SK-N-SH treated with all-trans-retinoic acid at 6 μM for 48 hours (cell line): ENCODE measurements at regions not wholly inside any gene's neighbourhood (a gene's known extent, or its start where the extent isn't known, plus 50 kb on each side); places are given as distances from the start of the nearest gene placed in this dataset.

Source experiments
- ATAC-seq: fragments of 200-7000 bp; cut with Tn5 transposase; 3 replicates; pipeline ENCODE4 v1.9.1; 2020; ENCODE audit warnings: mild to moderate bottlenecking, moderate library complexity
- ARNTL ChIP-seq: fragments of 450-650 bp; formaldehyde crosslinking; IDR thresholded peaks from 2 replicates; pipeline ENCODE4 v1.5.0; 2020; ENCODE audit warnings: low read depth, mild to moderate bottlenecking, moderate library complexity, borderline replicate concordance
- BACH2 ChIP-seq: fragments of 250-450 bp; sonication (Bioruptor Pico); IDR thresholded peaks from 2 replicates; pipeline ENCODE4 v1.9.0; 2021; ENCODE audit warnings: mild to moderate bottlenecking, borderline replicate concordance
- CREB5 ChIP-seq: fragments of 250-450 bp; sonication (Bioruptor Pico); IDR thresholded peaks from 2 replicates; pipeline ENCODE4 v1.5.1; 2020; ENCODE audit warnings: low read depth, mild to moderate bottlenecking, moderate library complexity
- CSDC2 ChIP-seq: fragments of 250-450 bp; sonication (Bioruptor Pico); IDR thresholded peaks from 2 replicates; pipeline ENCODE4 v1.5.0; 2020; ENCODE audit warnings: mild to moderate bottlenecking, moderate library complexity
- CSRNP3 ChIP-seq: fragments of 250-450 bp; sonication (Bioruptor Pico); IDR thresholded peaks from 2 replicates; pipeline ENCODE4 v1.5.1; 2021; ENCODE audit warnings: mild to moderate bottlenecking, moderate library complexity
- ESRRG ChIP-seq: fragments of 250-450 bp; sonication (Bioruptor Pico); IDR thresholded peaks from 2 replicates; pipeline ENCODE4 v1.6.1; 2021; ENCODE audit warnings: mild to moderate bottlenecking
- GLIS3 ChIP-seq: fragments of 250-450 bp; sonication (Bioruptor Pico); IDR thresholded peaks from 2 replicates; pipeline ENCODE4 v1.5.0; 2020; ENCODE audit warnings: mild to moderate bottlenecking, moderate library complexity
- ISL1 ChIP-seq: fragments of 250-450 bp; sonication (Bioruptor Pico); IDR thresholded peaks from 2 replicates; pipeline ENCODE4 v2.1.2; 2022; ENCODE audit warnings: mild to moderate bottlenecking, moderate library complexity
- OSR1 ChIP-seq: fragments of 250-450 bp; sonication (Bioruptor Pico); IDR thresholded peaks from 2 replicates; pipeline ENCODE4 v1.8.0; 2022; ENCODE audit warnings: moderate library complexity, mild to moderate bottlenecking, inconsistent platforms
- PATZ1 ChIP-seq: fragments of 250-450 bp; sonication (Bioruptor Pico); IDR thresholded peaks from 2 replicates; pipeline ENCODE4 v1.8.0; 2020; ENCODE audit warnings: mild to moderate bottlenecking, moderate library complexity, borderline replicate concordance
- PPARA ChIP-seq: fragments of 250-450 bp; sonication (Bioruptor Pico); IDR thresholded peaks from 2 replicates; pipeline ENCODE4 v1.5.0; 2020; ENCODE audit warnings: mild to moderate bottlenecking, borderline replicate concordance
- RARB ChIP-seq: fragments of 250-450 bp; sonication (Bioruptor Pico); IDR thresholded peaks from 2 replicates; pipeline ENCODE4 v1.8.0; 2021; ENCODE audit warnings: mild to moderate bottlenecking, moderate library complexity
- SNAI2 ChIP-seq: fragments of 250-450 bp; sonication (Bioruptor Pico); IDR thresholded peaks from 2 replicates; pipeline ENCODE4 v1.5.0; 2020; ENCODE audit warnings: mild to moderate bottlenecking, moderate library complexity
- TCF4 ChIP-seq: fragments of 250-450 bp; sonication (Bioruptor Pico); IDR thresholded peaks from 2 replicates; pipeline ENCODE4 v1.8.0; 2021; ENCODE audit warnings: mild to moderate bottlenecking, moderate library complexity, borderline replicate concordance
- TOX ChIP-seq: fragments of 250-450 bp; sonication (Bioruptor Pico); IDR thresholded peaks from 2 replicates; pipeline ENCODE4 v1.8.0; 2021; ENCODE audit warnings: mild to moderate bottlenecking, moderate library complexity, borderline replicate concordance
- TSHZ2 ChIP-seq: fragments of 250-450 bp; sonication (Bioruptor Pico); IDR thresholded peaks from 2 replicates; pipeline ENCODE4 v1.5.0; 2020; ENCODE audit warnings: mild to moderate bottlenecking, moderate library complexity
- ZC3H10 ChIP-seq: fragments of 250-450 bp; sonication (Bioruptor Pico); IDR thresholded peaks from 2 replicates; pipeline ENCODE4 v1.5.1; 2021; ENCODE audit warnings: mild to moderate bottlenecking, moderate library complexity
- ZFP3 ChIP-seq: fragments of 250-450 bp; sonication (Bioruptor Pico); IDR thresholded peaks from 2 replicates; pipeline ENCODE4 v1.5.0; 2020; ENCODE audit warnings: mild to moderate bottlenecking, moderate library complexity
- ZFP30 ChIP-seq: fragments of 450-650 bp; formaldehyde crosslinking; IDR thresholded peaks from 2 replicates; pipeline ENCODE4 v1.5.0; 2022; ENCODE audit warnings: mild to moderate bottlenecking, moderate library complexity
- ZNF565 ChIP-seq: fragments of 450-650 bp; formaldehyde crosslinking; conservative IDR thresholded peaks from 2 replicates; pipeline ENCODE4 v1.5.0; 2020; ENCODE audit warnings: low read depth, mild to moderate bottlenecking, moderate library complexity
- ZNF70 ChIP-seq: fragments of 450-650 bp; formaldehyde crosslinking; IDR thresholded peaks from 2 replicates; pipeline ENCODE4 v1.5.0; 2020; ENCODE audit warnings: mild to moderate bottlenecking, moderate library complexity

GRCh38 chr12:53840316-53840715 lies 88.5 kb upstream of the CISTR start:
- no peak for ATAC-seq
- no peak for TF ChIP-seq ZFP3 (CRISPR knock-in tag)
- no peak for TF ChIP-seq CREB5 (CRISPR knock-in tag)
- TF ChIP-seq SNAI2 = no peak
- TF ChIP-seq TCF4 = no peak

GRCh38 chr12:53842686-53843085 lies 90.9 kb upstream of the CISTR start:
- no peak for TF ChIP-seq CSDC2 (CRISPR knock-in tag)
- no peak for TF ChIP-seq SNAI2
- no peak for TF ChIP-seq RARB (CRISPR knock-in tag)
- no peak for TF ChIP-seq ARNTL (CRISPR knock-in tag)
- no peak for TF ChIP-seq CSRNP3 (CRISPR knock-in tag)
- TF ChIP-seq ESRRG (CRISPR knock-in tag) = no peak
- TF ChIP-seq ISL1 (CRISPR knock-in tag) = no peak
- no peak for TF ChIP-seq TCF4
- no peak for TF ChIP-seq ZFP3 (CRISPR knock-in tag)
- no peak for TF ChIP-seq ZNF70 (CRISPR knock-in tag)
- TF ChIP-seq, all 23 proteins: peak for 0
- no peak for ATAC-seq

- ATAC-seq = no peak
- TF ChIP-seq PPARA (CRISPR knock-in tag) = no peak
- TF ChIP-seq GLIS3 (CRISPR knock-in tag) = no peak
- no peak for TF ChIP-seq TOX (CRISPR knock-in tag)
Observed at GRCh38 chr12:53843545-53843944, 91.8 kb upstream of the CISTR start.

- TF ChIP-seq ZFP30 (CRISPR knock-in tag) = no peak
- TF ChIP-seq ISL1 (CRISPR knock-in tag) = peak; percentile 70
- TF ChIP-seq, all 23 proteins: peak for 1
- ATAC-seq = peak; percentile 35; the same call in 1 of the 3 replicates
Observed at GRCh38 chr12:53844994-53845844, 93.4 kb upstream of the HOXC13 start.

- no peak for ATAC-seq
- TF ChIP-seq ZFP30 (CRISPR knock-in tag) (no peak), ZC3H10 (CRISPR knock-in tag) (no peak), ZFP3 (CRISPR knock-in tag) (no peak), TCF4 (no peak), CSDC2 (CRISPR knock-in tag) (no peak), CSRNP3 (CRISPR knock-in tag) (no peak), SNAI2 (no peak), ZNF70 (CRISPR knock-in tag) (no peak), RARB (CRISPR knock-in tag) (no peak), ISL1 (CRISPR knock-in tag) (no peak), OSR1 (CRISPR knock-in tag) (no peak), ESRRG (CRISPR knock-in tag) (no peak), BACH2 (no peak), TOX (CRISPR knock-in tag) (no peak), ZNF565 (CRISPR knock-in tag) (no peak), PATZ1 (no peak), TSHZ2 (CRISPR knock-in tag) (no peak)
- TF ChIP-seq, all 23 proteins: peak for 0
Observed at GRCh38 chr12:53845932-53846331, 92.7 kb upstream of the HOXC13 start.
